ENCODE measurements at regions not wholly inside any gene's neighbourhood (a gene's known extent, or its start where the extent isn't known, plus 50 kb on each side); places are given as distances from the start of the nearest gene placed in this dataset.
"Not testable (repeated sequence)": the region's sequence is repeated elsewhere in the genome, so short reads cannot be mapped to it uniquely, and the experiment has no call there.

- H3K4me3 Mint-ChIP-seq; ATAC-seq (ENCODE audit: low read depth in 2 of 2); H3K27me3 ChIP-seq (ENCODE audit: control insufficient read depth, insufficient read depth, low read length); H3K4me1 ChIP-seq (ENCODE audit: control insufficient read depth, insufficient read depth, low read length, poor library complexity, severe bottlenecking); DNase-seq; H3K9me3 ChIP-seq (ENCODE audit: control insufficient read depth in 2 of 2, low read length in 2 of 2); H3K4me3 ChIP-seq (ENCODE audit: low read depth, low read length); H3K4me1 Mint-ChIP-seq; H3K27ac ChIP-seq (ENCODE audit: insufficient read depth, low read length, poor library complexity, severe bottlenecking); H3K27me3 Mint-ChIP-seq; H3K36me3 Mint-ChIP-seq; H3K27ac Mint-ChIP-seq; H3K36me3 ChIP-seq (ENCODE audit: control insufficient read depth, insufficient read depth, low read length): not testable (repeated sequence)
- peaks cover 3 to 30% (median 11%) of the 10 kb centered on the region in 7 donors for H3K9me3 Mint-ChIP-seq
Observed at GRCh38 chr13:58504202-58504700, 872.7 kb downstream of the PCDH17 start.

DNA sequence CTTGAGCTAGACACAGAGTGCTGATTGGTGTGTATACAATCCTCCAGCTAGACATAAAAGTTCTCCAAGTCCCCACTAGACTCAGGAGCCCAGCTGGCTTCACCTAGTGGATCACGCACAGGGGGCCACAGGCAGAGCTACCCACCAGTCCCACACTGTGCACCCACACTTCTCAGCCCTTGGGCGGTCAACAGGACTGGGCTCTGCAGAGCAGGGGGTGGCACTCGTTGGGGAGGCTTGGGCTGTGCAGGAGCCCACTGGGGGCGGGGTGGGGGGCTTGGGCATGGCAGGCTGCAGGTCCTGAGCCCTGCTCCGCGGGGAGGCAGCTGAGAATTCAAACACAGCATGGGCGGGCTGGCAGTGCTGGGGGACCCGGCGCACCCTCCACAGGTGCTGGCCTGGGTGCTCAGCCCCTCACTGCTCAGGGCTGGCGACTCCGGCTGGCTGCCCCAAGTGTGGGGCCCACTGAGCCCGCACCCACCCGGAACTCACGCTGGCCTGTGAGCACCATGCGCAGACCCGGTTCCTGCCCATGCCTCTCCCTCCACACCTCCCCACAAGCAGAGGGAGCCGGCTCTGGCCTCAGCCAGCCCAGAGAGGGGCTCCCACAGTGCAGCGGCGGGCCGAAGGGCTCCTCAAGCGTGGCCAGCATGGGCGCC is 873.8 kb downstream of the PCDH17 start:
- not testable (repeated sequence) for H3K36me3 Mint-ChIP-seq; H3K27me3 Mint-ChIP-seq; H3K4me1 ChIP-seq (ENCODE audit: control insufficient read depth, insufficient read depth, low read length, poor library complexity, severe bottlenecking); H3K36me3 ChIP-seq (ENCODE audit: control insufficient read depth, insufficient read depth, low read length); H3K4me3 ChIP-seq (ENCODE audit: low read depth, low read length); H3K27me3 ChIP-seq (ENCODE audit: control insufficient read depth, insufficient read depth, low read length); H3K4me1 Mint-ChIP-seq; DNase-seq; H3K4me3 Mint-ChIP-seq; ATAC-seq (ENCODE audit: low read depth in 2 of 2); H3K9me3 ChIP-seq (ENCODE audit: control insufficient read depth in 2 of 2, low read length in 2 of 2); H3K27ac Mint-ChIP-seq; H3K27ac ChIP-seq (ENCODE audit: insufficient read depth, low read length, poor library complexity, severe bottlenecking)
- peaks cover 3 to 32% (median 11%) of the 10 kb centered on the region in 7 donors for H3K9me3 Mint-ChIP-seq

DNA sequence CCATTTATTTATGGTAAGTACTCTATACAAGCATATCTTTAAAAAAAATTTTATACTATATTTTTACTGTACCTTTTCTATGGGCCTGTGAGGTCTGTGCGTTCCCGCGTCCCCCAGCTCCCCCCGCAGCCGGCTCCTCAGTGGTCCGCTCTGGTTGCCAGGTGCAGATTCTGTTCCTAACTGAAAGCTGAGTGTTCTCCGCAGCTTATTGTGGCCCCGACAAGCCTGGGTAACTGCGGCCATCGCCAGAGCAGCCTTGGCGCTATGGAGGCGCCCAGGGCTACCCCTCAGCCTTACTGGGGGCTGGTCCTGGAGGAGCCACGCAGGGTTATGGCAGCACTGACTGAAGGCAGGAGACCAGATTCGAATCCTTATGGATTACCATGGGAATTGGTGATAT is 896.8 kb downstream of the PCDH17 start:
- Histone ChIP-seq H3K4me1 (ENCODE audit: control insufficient read depth, insufficient read depth, low read length, poor library complexity, severe bottlenecking) (no peaks in the 10 kb centered on the region), H3K4me3 (ENCODE audit: low read depth, low read length) (no peak overlapping the region), H3K9me3 (ENCODE audit: control insufficient read depth in 2 of 2, low read length in 2 of 2) (no peaks in the 10 kb centered on the region), H3K27me3 (ENCODE audit: control insufficient read depth, insufficient read depth, low read length) (no peaks in the 10 kb centered on the region), H3K36me3 (ENCODE audit: control insufficient read depth, insufficient read depth, low read length) (no peaks in the 10 kb centered on the region), H3K27ac (ENCODE audit: insufficient read depth, low read length, poor library complexity, severe bottlenecking) (no peak overlapping the region)
- Mint-ChIP-seq H3K27ac (no peak overlapping the region), H3K36me3 (no peaks in the 10 kb centered on the region), H3K27me3 (no peaks in the 10 kb centered on the region), H3K4me1 (no peaks in the 10 kb centered on the region), H3K4me3 (no peak overlapping the region), H3K9me3 (peaks cover 0 to 19% (median 6%) of the 10 kb centered on the region in 7 donors)
- no peak for ATAC-seq (ENCODE audit: low read depth in 2 of 2)
- DNase-seq = no peak

DNA sequence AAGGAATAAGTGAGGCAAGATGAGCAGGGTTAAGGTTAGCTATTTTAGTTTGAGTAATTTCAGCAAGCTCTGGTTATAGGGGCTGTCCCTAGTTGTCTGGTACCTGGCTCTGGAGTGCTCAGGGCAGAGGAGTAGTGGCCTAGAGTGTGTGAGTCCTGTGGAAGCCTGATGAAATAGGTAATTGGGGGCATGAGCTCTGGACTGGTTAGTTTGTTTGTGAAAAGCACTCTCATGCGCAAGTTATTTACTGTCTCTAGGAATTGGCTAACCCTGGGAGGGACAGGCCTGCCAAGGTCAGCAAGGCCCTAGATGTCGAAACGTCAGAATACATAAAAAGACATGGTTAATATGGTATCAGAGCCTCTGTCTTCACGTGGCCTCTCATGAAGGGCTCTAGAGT is 900.1 kb downstream of the PCDH17 start:
- no peak for DNase-seq
- Mint-ChIP-seq H3K27ac (no peak overlapping the region), H3K27me3 (no peaks in the 10 kb centered on the region), H3K4me1 (no peaks in the 10 kb centered on the region), H3K9me3 (peaks cover 0 to 22% (median 8%) of the 10 kb centered on the region in 7 donors), H3K36me3 (no peaks in the 10 kb centered on the region), H3K4me3 (no peak overlapping the region)
- no peak for ATAC-seq (ENCODE audit: low read depth in 2 of 2)
- H3K27ac ChIP-seq (ENCODE audit: insufficient read depth, low read length, poor library complexity, severe bottlenecking) = no peak overlapping the region
- H3K4me1 ChIP-seq (ENCODE audit: control insufficient read depth, insufficient read depth, low read length, poor library complexity, severe bottlenecking) = no peaks in the 10 kb centered on the region
- H3K27me3 ChIP-seq (ENCODE audit: control insufficient read depth, insufficient read depth, low read length) = no peaks in the 10 kb centered on the region
- no peak overlapping the region for H3K4me3 ChIP-seq (ENCODE audit: low read depth, low read length)
- H3K9me3 ChIP-seq (ENCODE audit: control insufficient read depth in 2 of 2, low read length in 2 of 2) = no peaks in the 10 kb centered on the region
- H3K36me3 ChIP-seq (ENCODE audit: control insufficient read depth, insufficient read depth, low read length) = no peaks in the 10 kb centered on the region

DNA sequence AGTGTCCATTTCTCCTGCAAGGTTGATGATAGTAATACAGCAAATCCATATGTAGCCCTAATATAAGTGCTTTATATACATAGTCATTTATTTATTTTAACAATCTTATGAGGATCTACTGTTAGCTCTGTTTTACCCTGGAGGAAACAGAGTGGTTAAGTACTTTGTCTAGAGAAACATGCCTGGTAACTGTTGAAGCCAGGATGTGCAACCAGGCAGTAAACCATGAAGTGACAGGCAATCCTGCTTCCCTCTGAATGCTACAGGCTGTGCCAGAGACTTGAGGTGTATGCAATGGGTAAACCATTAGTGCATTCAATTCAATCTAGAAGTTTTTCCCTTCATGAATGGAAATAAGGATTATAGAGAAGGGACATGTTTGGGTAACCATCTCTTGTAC is 911.0 kb downstream of the PCDH17 start:
- H3K27ac Mint-ChIP-seq = no peak overlapping the region
- Histone ChIP-seq H3K9me3 (ENCODE audit: control insufficient read depth in 2 of 2, low read length in 2 of 2) (no peaks in the 10 kb centered on the region), H3K36me3 (ENCODE audit: control insufficient read depth, insufficient read depth, low read length) (no peaks in the 10 kb centered on the region), H3K4me3 (ENCODE audit: low read depth, low read length) (no peak overlapping the region), H3K27ac (ENCODE audit: insufficient read depth, low read length, poor library complexity, severe bottlenecking) (no peak overlapping the region), H3K4me1 (ENCODE audit: control insufficient read depth, insufficient read depth, low read length, poor library complexity, severe bottlenecking) (no peaks in the 10 kb centered on the region), H3K27me3 (ENCODE audit: control insufficient read depth, insufficient read depth, low read length) (no peaks in the 10 kb centered on the region)
- H3K36me3 Mint-ChIP-seq = no peaks in the 10 kb centered on the region
- DNase-seq (no peak), ATAC-seq (ENCODE audit: low read depth in 2 of 2) (no peak)
- H3K4me3 Mint-ChIP-seq = no peak overlapping the region
- H3K27me3 Mint-ChIP-seq = no peaks in the 10 kb centered on the region
- H3K4me1 Mint-ChIP-seq = no peaks in the 10 kb centered on the region
- H3K9me3 Mint-ChIP-seq = peaks cover 0 to 33% (median 8%) of the 10 kb centered on the region in 7 donors

DNA sequence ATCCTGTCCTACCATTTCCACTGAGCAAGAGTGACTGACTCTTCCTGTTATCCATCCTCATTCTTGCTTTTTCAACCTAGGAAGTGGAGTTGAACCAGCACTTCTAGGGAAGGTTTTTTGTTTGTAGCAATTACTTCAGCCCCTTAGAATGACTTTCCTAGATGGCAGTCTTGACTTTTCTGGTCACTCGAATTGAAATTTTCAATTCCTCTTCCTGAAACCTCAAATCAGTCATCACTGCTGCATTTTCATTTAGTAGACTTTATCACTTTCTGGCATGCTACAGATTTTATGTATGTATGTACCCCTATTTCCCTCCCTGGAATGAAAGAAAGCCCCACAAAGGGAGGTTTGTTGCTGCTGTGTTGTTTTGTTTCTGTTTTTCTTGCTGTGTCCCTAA is 915.9 kb downstream of the PCDH17 start:
- Histone ChIP-seq H3K4me3 (ENCODE audit: low read depth, low read length) (no peak overlapping the region), H3K36me3 (ENCODE audit: control insufficient read depth, insufficient read depth, low read length) (no peaks in the 10 kb centered on the region), H3K4me1 (ENCODE audit: control insufficient read depth, insufficient read depth, low read length, poor library complexity, severe bottlenecking) (no peaks in the 10 kb centered on the region), H3K27ac (ENCODE audit: insufficient read depth, low read length, poor library complexity, severe bottlenecking) (no peak overlapping the region), H3K27me3 (ENCODE audit: control insufficient read depth, insufficient read depth, low read length) (no peaks in the 10 kb centered on the region), H3K9me3 (ENCODE audit: control insufficient read depth in 2 of 2, low read length in 2 of 2) (no peaks in the 10 kb centered on the region)
- H3K9me3 Mint-ChIP-seq = peaks cover 0 to 10% (median 4%) of the 10 kb centered on the region in 7 donors
- no peaks in the 10 kb centered on the region for H3K36me3 Mint-ChIP-seq
- DNase-seq (no peak), ATAC-seq (ENCODE audit: low read depth in 2 of 2) (no peak)
- H3K27ac Mint-ChIP-seq = no peak overlapping the region
- no peak overlapping the region for H3K4me3 Mint-ChIP-seq
- no peaks in the 10 kb centered on the region for H3K27me3 Mint-ChIP-seq
- no peaks in the 10 kb centered on the region for H3K4me1 Mint-ChIP-seq

DNA sequence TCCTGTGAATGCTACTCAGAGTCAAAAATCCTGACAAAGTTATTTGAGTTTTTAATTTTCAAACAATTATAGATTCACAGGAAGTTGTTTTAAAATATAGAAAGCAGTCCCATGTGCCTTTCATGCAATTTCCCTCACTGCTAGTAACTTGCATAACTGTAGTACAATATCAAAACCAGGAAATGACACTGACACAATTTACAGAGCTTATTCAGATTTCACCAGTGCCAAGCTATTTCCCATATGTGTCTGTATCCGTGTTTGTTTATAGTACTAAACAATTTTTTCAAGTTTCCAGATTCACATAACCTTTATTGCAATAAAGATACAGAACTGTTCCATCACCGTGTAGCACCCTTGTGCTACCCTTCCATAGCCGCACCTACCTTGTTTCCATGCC is 934.6 kb downstream of the PCDH17 start:
- DNase-seq = no peak
- Histone ChIP-seq H3K27ac (ENCODE audit: insufficient read depth, low read length, poor library complexity, severe bottlenecking) (no peak overlapping the region), H3K9me3 (ENCODE audit: control insufficient read depth in 2 of 2, low read length in 2 of 2) (no peaks in the 10 kb centered on the region), H3K4me1 (ENCODE audit: control insufficient read depth, insufficient read depth, low read length, poor library complexity, severe bottlenecking) (no peaks in the 10 kb centered on the region), H3K4me3 (ENCODE audit: low read depth, low read length) (no peak overlapping the region), H3K27me3 (ENCODE audit: control insufficient read depth, insufficient read depth, low read length) (no peaks in the 10 kb centered on the region), H3K36me3 (ENCODE audit: control insufficient read depth, insufficient read depth, low read length) (no peaks in the 10 kb centered on the region)
- H3K27me3 Mint-ChIP-seq = no peaks in the 10 kb centered on the region
- H3K4me1 Mint-ChIP-seq = no peaks in the 10 kb centered on the region
- no peak overlapping the region for H3K4me3 Mint-ChIP-seq
- no peak for ATAC-seq (ENCODE audit: low read depth in 2 of 2)
- H3K27ac Mint-ChIP-seq = no peak overlapping the region
- H3K36me3 Mint-ChIP-seq = no peaks in the 10 kb centered on the region
- H3K9me3 Mint-ChIP-seq = peaks cover 0 to 16% (median 4%) of the 10 kb centered on the region in 7 donors

- H3K4me1 ChIP-seq (ENCODE audit: control insufficient read depth, insufficient read depth, low read length, poor library complexity, severe bottlenecking) = no peaks in the 10 kb centered on the region
- Mint-ChIP-seq H3K9me3 (peaks cover 4 to 36% (median 13%) of the 10 kb centered on the region in 7 donors), H3K27ac (no peak overlapping the region), H3K27me3 (no peaks in the 10 kb centered on the region), H3K4me1 (no peaks in the 10 kb centered on the region), H3K4me3 (no peak overlapping the region), H3K36me3 (no peaks in the 10 kb centered on the region)
- DNase-seq (no peak), ATAC-seq (ENCODE audit: low read depth in 2 of 2) (no peak)
- no peak overlapping the region for H3K27ac ChIP-seq (ENCODE audit: insufficient read depth, low read length, poor library complexity, severe bottlenecking)
- H3K4me3 ChIP-seq (ENCODE audit: low read depth, low read length) = no peak overlapping the region
- H3K9me3 ChIP-seq (ENCODE audit: control insufficient read depth in 2 of 2, low read length in 2 of 2) = peaks cover 0 to 10% of the 10 kb centered on the region in 2 experiments
- no peaks in the 10 kb centered on the region for H3K36me3 ChIP-seq (ENCODE audit: control insufficient read depth, insufficient read depth, low read length)
- no peaks in the 10 kb centered on the region for H3K27me3 ChIP-seq (ENCODE audit: control insufficient read depth, insufficient read depth, low read length)
Observed at GRCh38 chr13:58573743-58574142, 942.2 kb downstream of the PCDH17 start.
